ENCODE measurements at regions not wholly inside any gene's neighbourhood (a gene's known extent, or its start where the extent isn't known, plus 50 kb on each side); places are given as distances from the start of the nearest gene placed in this dataset.

DNA sequence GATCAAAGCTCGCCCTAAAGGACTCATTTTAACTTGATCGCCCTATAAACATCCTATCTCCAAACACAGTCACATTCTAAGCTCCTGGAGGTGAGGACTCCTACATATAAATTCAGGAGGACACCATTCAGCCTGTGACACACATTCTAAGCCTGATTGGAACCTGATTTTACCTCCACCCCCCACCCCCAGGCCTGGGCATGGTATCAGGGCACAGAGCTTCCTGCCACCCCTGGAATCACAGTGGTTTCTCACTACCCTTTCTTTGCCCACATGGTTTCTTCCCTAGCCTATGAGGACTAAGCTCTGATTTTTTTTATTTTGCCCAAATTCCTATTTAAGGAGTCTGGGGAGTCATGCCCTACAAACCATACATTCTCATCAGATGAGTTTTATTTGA, 428.1 kb upstream of the ID2 start:
- TF ChIP-seq YY1 (IDR thresholded peaks at IDR 0.05; ENCODE audit: insufficient read depth, insufficient read length) = no peak
- no peak for TF ChIP-seq ZNF274 (IDR thresholded peaks at IDR 0.05; ENCODE audit: low read depth, low read length)
- no peak for TF ChIP-seq SUZ12 (IDR thresholded peaks at IDR 0.05; ENCODE audit: extremely low read depth, insufficient read depth, insufficient read length)

Measured in NT2/D1 (cell line).